Forelimb muscle (tissue), 1 donor: ENCODE measurements at regions not wholly inside any gene's neighbourhood (a gene's known extent, or its start where the extent isn't known, plus 50 kb on each side); places are given as distances from the start of the nearest gene placed in this dataset.

Experiments
- DNase-seq: peaks from one replicate; pipeline ENCODE4 v3.0.0-alpha.2; 2013; ENCODE audit warnings: low read depth

DNA sequence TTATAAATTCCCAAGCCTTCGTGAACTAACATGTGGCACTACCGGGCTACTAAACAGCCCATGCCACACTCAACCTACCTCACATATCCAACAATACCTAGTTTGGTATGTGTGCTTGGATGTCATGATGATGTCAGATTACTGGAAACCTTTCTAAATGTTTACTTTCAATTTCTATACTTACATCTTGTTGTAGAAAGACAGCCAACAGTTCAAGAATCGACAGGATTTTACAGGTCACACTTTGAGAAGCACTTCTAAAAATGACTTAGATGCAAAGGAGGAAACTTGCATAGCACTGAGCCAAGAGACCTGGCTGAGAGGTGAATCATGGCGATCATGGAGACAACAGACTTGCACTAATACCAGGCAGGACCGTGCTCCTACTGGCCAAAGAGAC is 209.9 kb downstream of the COL4A1 start:
- no peak for DNase-seq

- no peak for DNase-seq
Measured at GRCh38 chr13:110092831-110093247, 214.1 kb downstream of the COL4A1 start.

DNA sequence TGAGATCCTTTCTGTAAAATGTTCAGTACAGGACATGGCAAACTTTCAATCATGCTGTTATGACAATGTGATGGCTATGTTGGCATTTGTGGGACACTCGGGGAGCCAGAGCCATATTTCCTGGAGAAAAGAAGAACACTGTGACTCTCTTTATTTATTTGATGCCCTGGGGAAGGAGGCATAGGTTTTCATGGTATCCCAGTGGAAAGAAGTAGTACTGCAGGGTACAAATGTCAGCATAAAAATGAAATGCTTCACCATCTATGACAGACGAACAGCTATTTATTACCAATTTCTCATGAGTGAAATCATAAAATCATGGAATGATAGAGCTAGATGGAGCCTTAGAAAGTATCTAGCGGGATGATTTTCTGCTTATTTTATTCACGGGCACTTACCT is 217.1 kb downstream of the COL4A1 start:
- DNase-seq, result no peak

DNA sequence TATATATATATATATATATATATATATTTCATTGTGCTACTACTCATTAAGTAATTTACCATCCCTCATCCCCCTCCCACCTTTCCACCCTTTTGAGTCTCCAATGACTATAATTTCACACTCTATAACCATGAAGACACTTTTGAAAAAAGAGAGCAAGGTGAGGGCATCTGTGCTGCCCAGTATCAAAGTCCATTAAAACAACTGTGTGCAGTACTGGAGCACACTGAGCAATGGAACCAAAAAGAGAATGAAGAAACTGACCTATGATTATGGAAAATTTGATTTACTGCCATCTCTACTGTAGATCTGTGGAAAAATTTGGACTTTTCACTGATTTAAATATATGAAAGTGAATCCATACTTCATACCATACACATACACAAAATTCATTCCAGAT is 217.9 kb downstream of the COL4A1 start:
- no peak for DNase-seq

DNA sequence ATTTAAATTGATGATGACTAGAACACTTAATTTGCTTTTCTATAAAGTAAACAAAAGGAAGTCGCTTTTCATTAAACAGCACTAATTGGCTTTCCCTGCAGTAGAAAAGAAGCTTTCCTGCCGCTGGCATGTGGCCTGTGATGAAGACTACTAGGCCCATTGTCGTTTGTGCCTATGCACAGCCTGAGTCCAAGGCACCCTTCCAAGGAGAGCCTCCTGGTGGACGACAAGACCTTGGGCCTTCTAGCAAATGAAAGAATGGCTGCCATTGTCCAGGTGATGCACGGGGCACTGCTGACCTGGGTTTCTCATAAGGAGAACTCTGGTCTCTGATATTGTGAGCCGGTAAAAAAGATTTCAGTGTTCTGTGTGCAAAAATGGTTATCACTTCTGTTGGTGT is 233.0 kb downstream of the COL4A1 start:
- DNase-seq, result no peak

GRCh38 chr13:110070511-110071120 is 236.3 kb downstream of the COL4A1 start:
- DNase-seq, result no peak

DNA sequence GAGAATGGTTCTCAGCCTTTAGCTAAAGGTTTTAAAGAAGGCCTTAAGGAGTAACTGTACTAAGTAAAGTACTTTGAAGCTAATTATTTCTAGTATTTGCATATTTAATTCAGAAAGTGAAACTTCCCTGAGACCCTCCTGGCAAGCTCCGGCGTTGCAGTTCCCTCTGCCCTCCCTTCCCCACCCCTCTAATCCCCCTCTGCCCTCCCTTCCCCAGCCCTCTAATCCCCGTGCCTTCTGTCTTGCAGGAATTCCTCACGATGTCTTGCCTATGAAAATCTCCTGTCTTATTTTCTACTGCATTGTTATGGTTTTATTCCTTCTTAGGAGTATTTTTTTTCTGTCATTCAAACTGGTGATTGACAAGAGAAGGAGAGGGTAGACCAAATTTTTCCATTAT is 236.9 kb downstream of the COL4A1 start:
- DNase-seq, result no peak

DNA sequence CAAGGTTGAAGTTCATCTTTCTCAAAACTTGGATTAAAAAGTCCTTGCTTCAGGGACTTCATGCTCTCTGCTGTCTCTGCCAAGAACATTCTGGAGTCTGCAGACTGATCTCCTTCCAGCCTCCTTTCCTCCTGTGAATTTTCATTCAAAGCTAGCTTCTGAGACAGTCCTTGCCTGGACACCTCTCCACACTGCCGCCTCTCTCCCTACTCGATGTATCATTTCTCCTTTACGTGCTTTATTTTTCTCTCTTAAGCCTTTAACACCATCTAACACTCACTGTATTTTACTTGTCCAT is 238.8 kb downstream of the COL4A1 start:
- no peak for DNase-seq

DNA sequence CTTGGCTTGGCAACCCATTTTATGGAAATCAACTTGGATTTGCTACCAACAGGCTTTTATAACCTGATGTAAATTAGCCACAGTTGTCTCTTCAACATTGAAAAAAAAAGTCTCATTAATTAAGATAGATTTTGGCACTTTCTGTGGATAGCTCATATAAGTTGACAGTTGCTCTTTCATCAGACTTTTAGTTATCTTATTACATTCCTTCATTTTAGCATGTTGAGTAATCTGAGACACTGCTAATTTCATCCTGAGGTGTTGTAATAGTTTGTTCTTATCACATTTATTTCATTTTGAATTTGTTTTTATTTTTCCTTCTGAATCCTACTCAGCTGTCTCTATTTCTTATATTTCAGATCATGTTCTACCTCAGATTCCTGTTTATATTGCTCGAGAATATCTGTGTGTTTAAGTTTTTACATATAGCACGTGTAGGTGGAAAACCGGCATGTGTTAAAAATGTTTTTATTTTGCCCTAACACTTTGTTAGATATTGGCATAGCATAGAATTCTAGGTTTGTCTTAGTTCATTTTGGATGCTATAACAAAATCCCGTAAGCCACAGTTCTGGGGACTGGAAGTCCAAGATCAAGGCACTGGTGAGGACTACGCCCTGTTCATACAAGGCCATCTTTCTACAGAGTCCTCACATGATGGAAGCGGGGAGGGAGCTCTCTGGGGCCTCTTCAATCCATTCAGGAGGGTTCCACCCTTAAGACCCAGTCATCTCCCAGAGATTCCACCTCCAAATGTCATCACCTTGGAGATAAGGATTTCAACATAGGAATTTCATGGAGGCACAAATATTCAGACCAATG is 239.4 kb downstream of the COL4A1 start:
- no peak for DNase-seq

DNA sequence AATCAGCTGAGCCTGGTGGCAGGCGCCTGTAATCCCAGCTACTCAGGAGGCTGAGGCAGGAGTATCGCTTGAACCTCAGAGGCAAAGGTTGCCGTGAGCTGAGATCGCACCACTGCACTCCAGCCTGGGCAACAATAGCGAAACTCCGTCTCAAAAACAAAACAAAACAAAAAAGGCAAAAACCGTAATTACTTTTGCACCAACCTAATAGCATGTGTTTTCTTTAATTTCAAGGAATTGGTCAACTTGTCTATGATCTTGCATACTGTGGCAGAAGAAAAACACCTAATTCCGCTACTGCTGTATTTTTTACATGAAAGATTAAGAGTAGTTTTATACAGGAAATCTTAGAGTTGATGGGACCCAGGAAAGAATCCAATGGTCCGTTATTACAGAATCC is 241.2 kb downstream of the COL4A1 start:
- DNase-seq, result no peak

- DNase-seq, result no peak
Measured at GRCh38 chr13:110063490-110064421, 243.2 kb downstream of the COL4A1 start.

DNA sequence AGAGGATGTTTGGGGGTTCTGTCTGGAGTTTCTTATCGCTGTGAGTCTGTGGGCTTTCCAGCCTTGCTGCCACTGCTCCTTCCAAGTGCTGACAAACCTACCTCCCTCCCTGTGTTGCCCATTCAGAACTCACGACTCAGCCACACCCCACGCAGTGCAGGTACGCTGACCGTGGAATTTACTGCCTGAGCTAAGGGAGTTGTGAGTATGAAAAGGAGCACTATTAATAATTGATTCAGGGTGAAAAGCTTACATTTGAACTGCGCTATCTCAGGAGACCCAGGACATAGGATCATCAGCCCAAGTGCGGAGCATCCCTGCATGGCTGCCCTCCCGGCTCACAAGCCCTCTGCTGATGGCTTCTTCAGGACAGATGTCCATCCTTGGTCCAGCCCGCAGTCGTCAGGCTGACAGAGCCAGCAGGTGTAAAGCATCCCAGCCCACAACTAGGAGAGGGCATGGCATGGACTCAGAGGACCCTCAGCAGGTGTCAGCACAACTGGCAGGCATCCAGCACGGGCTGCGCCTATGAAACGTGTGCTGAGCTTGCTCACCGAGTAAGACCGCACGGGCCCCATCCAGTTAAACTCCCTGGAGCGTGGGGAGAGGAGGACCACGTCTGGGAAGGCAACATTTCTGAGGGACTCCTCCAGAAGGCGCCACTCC is 244.0 kb downstream of the COL4A1 start:
- DNase-seq, result no peak

DNA sequence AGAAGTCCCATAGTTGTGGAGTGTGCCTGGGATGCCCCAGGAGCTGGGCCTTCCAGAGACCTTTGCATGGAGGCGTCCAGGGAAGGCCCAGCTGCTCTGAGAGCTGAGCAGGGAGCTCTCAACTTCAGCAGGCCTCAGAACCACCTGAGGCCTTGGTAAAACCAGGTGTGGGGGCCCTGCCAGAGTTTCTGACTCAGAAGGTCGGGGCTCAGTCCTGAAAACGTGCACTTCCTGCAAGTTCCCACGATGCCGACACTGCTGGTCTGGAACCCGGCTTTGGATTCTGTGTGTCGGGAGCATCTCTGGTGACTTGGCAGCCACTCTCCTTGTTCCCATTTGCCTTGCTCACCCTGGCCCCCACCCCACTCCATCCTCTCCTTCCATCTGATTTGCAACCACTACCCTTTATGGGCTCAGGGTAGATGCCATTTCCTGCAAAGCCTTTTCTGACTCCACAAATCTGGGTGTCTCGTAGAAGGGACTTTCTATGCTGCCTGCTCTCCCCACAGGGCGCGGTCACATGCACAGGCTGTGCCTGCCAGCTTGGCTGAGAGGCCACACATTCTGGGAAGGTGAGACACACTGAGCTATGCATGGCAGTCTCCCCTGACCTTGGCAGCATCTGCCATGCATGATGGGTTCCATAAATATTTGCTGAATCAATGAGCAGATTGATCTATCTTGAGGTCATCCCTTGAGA is 244.7 kb downstream of the COL4A1 start:
- DNase-seq, result no peak

DNA sequence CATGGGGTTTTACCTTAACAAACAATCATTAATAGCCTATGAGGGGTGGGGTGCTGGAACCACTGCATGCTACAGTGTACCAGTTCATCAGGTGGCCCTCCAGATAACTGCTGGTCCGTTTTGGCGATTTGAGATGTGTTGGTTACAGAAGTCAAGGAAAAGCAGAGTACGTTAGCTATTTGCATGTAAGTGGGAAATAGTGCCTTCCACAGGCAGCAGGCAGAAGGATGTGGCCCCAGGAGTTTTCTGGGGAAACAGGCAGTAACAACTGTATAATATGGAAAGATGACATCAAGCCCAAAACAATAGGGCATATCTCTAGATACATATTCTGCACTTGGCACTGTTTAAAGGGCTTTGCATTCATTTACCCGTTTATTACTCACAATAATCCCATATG is 245.7 kb downstream of the COL4A1 start:
- no peak for DNase-seq

DNA sequence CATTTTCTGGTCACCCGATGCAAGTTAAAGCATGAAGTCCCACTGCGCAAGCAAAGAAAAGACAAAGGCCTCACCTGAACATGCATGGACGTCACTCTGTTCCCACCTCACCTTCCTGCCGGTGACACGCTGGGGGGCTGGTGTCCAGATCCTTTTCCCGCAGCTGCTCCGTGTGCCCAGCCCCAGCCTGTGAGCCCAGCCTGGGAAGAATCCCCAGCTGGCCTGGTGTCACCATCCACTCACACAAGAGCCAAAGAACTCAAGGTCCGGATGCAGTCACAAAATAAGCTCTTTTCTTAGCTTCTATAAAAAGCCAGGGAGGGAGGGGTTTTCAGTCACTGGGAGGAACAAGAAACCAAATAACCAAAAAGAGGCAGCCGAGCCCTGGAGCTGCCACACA is 249.9 kb downstream of the COL4A1 start:
- no peak for DNase-seq

DNA sequence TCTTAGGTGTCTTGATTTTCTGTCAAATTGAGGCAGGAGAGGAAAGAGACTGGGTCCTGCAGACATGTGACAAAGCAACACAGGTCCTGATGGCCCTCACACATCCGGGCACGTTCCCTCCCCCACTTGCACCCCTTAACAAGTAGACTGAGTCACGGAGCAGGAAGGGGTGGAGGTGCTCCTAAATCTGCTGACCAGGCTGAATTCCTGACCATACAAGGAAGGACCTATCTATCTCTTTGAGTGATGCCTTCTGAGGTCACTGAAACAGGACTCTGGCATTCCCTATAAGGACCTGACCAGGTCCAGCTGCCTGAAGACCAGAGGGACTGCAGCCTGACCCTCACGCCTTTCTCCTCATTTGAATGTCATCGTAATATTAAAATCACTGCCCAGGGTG is 250.3 kb downstream of the COL4A1 start:
- DNase-seq, result no peak

DNA sequence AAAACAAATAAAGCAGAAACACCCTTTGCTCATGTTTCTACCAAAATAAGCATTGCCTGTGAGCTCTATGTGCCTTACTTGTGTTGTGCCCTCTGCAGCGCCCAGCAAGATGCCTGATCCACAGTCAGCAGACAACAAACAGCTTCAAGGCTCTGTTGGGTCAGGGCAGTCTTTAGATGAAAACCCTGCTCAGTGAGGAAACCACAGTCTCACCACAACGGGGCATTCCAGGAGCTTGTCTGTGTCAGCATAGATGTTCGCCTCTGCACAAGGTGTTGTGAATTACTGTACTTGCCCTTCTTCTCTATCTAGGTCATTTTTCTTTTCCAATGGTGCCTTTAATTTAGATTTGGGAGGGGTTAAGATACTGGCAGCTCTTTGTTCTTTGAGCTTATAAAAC is 251.9 kb downstream of the COL4A1 start:
- no peak for DNase-seq

DNA sequence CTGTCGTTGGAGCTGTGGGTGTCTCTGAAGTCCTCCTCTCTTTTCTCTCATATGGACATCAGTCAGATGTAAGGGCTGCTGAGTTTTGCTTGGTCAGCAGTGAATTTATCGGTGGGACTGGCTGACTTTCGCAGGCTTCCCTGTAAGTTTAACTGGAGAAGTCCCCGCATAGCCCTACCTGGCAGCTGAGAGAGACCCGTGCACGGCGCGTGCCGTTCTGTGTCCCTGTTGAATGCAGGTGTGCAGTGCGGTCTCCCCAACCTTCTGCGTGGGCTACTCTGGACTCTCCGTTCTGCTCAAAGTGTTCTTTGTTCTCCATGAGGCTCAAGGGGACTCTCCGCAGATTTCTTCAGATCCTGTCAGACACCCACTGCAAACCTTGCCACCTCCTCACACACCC is 252.9 kb downstream of the COL4A1 start:
- DNase-seq, result no peak

DNA sequence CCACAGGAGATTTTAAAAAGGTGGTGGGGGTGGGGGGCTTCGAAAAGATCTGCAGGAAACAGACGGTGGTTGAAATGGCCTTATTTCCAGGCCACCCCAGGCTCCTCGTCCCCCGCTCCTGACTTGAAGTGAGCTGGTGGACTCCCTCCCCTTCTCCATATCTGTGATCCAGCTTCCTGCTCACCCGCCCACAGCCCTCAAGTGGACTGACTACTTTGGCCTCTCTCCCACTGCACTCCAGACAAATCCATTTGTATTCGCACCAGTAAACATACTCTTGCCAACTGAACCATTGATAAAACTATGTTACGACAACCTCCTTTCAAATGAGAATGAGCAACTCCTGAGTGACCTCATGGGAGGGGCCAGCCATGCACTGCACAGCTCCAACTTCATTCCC is 259.5 kb downstream of the COL4A1 start:
- peak; percentile 29 for DNase-seq

DNA sequence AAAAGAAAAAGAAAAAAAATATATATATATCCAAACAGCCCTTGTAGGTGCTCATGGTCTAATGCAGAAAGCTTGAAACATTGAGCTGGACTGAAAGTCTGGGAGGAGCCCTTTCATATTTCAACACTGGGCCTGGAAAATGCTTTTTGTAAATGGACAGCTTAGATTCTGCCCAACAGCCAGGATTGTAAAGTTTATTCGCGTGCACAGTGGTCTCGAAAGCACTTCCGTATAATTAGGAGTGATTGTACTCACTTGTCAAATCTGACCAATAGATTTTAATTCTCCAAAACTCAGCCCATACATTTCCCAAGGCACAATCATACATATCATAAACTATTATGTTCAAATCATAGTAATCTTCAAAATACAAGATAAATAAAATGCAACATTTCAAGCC is 260.1 kb downstream of the COL4A1 start:
- DNase-seq, result no peak

- DNase-seq, result no peak
Measured at GRCh38 chr13:110045919-110046318, 259.5 kb upstream of the IRS2 start.

DNA sequence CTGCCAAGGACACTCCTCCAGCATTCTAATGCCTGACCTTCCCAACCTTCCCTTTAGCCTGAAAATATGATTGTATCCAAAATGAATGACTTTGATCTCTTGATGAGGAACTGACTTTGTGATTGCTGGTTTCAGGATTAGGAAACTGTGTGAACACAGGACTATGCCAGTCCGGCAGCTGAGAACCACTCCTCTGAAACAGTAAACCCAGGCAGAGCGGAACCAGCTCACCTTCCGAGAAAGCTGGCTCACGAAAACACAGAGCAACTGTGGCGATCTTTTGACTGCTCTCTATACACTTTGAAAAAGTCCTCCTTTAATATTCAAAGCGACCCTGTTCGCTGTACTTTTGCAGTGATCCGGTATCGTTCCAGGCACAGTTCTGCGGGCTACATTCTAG is 258.8 kb upstream of the IRS2 start:
- no peak for DNase-seq
